IMR-90 (cell line): ENCODE measurements at regions not wholly inside any gene's neighbourhood (a gene's known extent, or its start where the extent isn't known, plus 50 kb on each side); places are given as distances from the start of the nearest gene placed in this dataset.

Experiments
- ATAC-seq: fragments of 200-7000 bp; cut with Tn5 transposase; 2 replicates; pipeline ENCODE4 v1.9.1; 2020; ENCODE audit warnings: low read depth, mild to moderate bottlenecking, moderate library complexity
- BruUV-seq: library from RNA; stranded (reverse); fragments of 400-500 nt; replicated peaks from 2 replicates; lab custom pipeline; 2021; lab: Mats Ljungman, UMichigan
- CTCF ChIA-PET: fragments of 300-600 bp; formaldehyde crosslinking; extraction: SDS; loops from one replicate; lab custom pipeline; 2021; ENCODE audit warnings: antibody characterized with exemption; lab: Yijun Ruan, JAX
- POLR2A ChIA-PET: fragments of 300-600 bp; sonication (Branson Sonifier 250); formaldehyde crosslinking; loops from one replicate; lab custom pipeline; 2022; ENCODE audit warnings: antibody characterized with exemption; ENCODE audit not compliant: unreplicated experiment; lab: Charles Lee
- DNase-seq: peaks from one replicate; pipeline ENCODE4 v3.0.0; 2013
- H2AFZ ChIP-seq: replicated peaks from 2 replicates; pipeline ENCODE3; 2013; ENCODE audit warnings: low read length, mild to moderate bottlenecking; ENCODE audit not compliant: poor library complexity
- H2AK5ac ChIP-seq: 2 replicates; pipeline ENCODE4 v1.6.1; 2013; ENCODE audit warnings: low read depth, low read length, inconsistent platforms
- H2AK9ac ChIP-seq: replicated peaks from 2 replicates; pipeline ENCODE3; 2013; ENCODE audit warnings: mild to moderate bottlenecking, low read depth, low read length, moderate library complexity; ENCODE audit not compliant: poor library complexity
- H2BK120ac ChIP-seq: 2 replicates; pipeline ENCODE4 v1.6.1; 2013; ENCODE audit warnings: low read depth, low read length, inconsistent platforms
- H2BK15ac ChIP-seq: 3 replicates; pipeline ENCODE4 v1.6.1; 2013; ENCODE audit warnings: low read depth, low read length, inconsistent platforms
- H2BK20ac ChIP-seq: 2 replicates; pipeline ENCODE4 v1.6.1; 2013; ENCODE audit warnings: low read depth, mild to moderate bottlenecking, inconsistent platforms, low read length, moderate library complexity
- H2BK5ac ChIP-seq: 2 replicates; pipeline ENCODE4 v1.6.1; 2013; ENCODE audit warnings: mild to moderate bottlenecking, low read depth, low read length, inconsistent platforms; ENCODE audit not compliant: poor library complexity, severe bottlenecking
- H3K14ac ChIP-seq: replicated peaks from 2 replicates; pipeline ENCODE4 v1.6.1; 2013; ENCODE audit warnings: low read depth, low read length, inconsistent platforms
- H3K18ac ChIP-seq: 2 replicates; pipeline ENCODE4 v1.6.1; 2013; ENCODE audit warnings: low read depth, low read length, control low read depth
- H3K23ac ChIP-seq: 2 replicates; pipeline ENCODE4 v1.6.1; 2013; ENCODE audit warnings: low read depth, low read length, inconsistent platforms
- H3K27ac ChIP-seq: 2 replicates; pipeline ENCODE4 v1.5.1; 2013; ENCODE audit warnings: mild to moderate bottlenecking, control low read depth, low read length; ENCODE audit not compliant: insufficient read depth
- H3K27me3 ChIP-seq: 2 replicates; pipeline ENCODE4 v1.6.1; 2013; ENCODE audit warnings: low read length; ENCODE audit not compliant: control insufficient read depth, insufficient read depth
- H3K36me3 ChIP-seq: 2 replicates; pipeline ENCODE4 v1.6.1; 2013; ENCODE audit warnings: low read length, mixed read lengths; ENCODE audit not compliant: control insufficient read depth, insufficient read depth
- H3K4ac ChIP-seq: 2 replicates; pipeline ENCODE4 v1.6.1; 2013; ENCODE audit warnings: low read depth, low read length, inconsistent platforms
- H3K4me1 ChIP-seq: 2 replicates; pipeline ENCODE4 v1.6.1; 2013; ENCODE audit warnings: low read length, mixed read lengths; ENCODE audit not compliant: control insufficient read depth, insufficient read depth
- H3K4me2 ChIP-seq: 2 replicates; pipeline ENCODE4 v1.6.1; 2013; ENCODE audit warnings: low read depth, mild to moderate bottlenecking, control low read depth, low read length, moderate library complexity
- H3K4me3 ChIP-seq: 2 replicates; pipeline ENCODE4 v1.5.1; 2013; ENCODE audit warnings: low read depth, mild to moderate bottlenecking, control low read depth, low read length, moderate library complexity; ENCODE audit not compliant: insufficient read depth
- H3K56ac ChIP-seq: 2 replicates; pipeline ENCODE4 v1.6.1; 2013; ENCODE audit warnings: low read length, inconsistent platforms; ENCODE audit not compliant: insufficient read depth; ENCODE audit errors: extremely low read depth
- H3K79me1 ChIP-seq, 2 experiments: 2 replicates each; pipeline ENCODE4 v1.6.1; 2013; ENCODE audit warnings: low read length in 2 of 2, inconsistent platforms in 1 of 2, low read depth in 1 of 2
- H3K9ac ChIP-seq: 2 replicates; pipeline ENCODE4 v1.6.1; 2013; ENCODE audit warnings: low read depth, low read length, control low read depth
- H3K9me1 ChIP-seq: 2 replicates; pipeline ENCODE4 v1.6.1; 2013; ENCODE audit warnings: low read length, inconsistent platforms; ENCODE audit not compliant: insufficient read depth
- H3K9me3 ChIP-seq: 2 replicates; pipeline ENCODE4 v1.6.1; 2013; ENCODE audit warnings: low read length; ENCODE audit not compliant: control insufficient read depth, insufficient read depth
- H4K20me1 ChIP-seq: 2 replicates; pipeline ENCODE4 v1.6.1; 2013; ENCODE audit warnings: low read length, inconsistent platforms; ENCODE audit not compliant: insufficient read depth
- H4K5ac ChIP-seq: 2 replicates; pipeline ENCODE4 v1.6.1; 2013; ENCODE audit warnings: mild to moderate bottlenecking, low read depth, low read length, control low read depth
- H4K8ac ChIP-seq, 2 experiments: 2 replicates each; pipeline ENCODE4 v1.6.1; 2013; ENCODE audit warnings: low read depth in 2 of 2, low read length in 2 of 2, control low read depth in 1 of 2, inconsistent platforms in 1 of 2
- H4K91ac ChIP-seq: 2 replicates; pipeline ENCODE4 v1.6.1; 2013; ENCODE audit warnings: low read depth, low read length, inconsistent platforms; ENCODE audit not compliant: insufficient read depth
- BHLHE40 ChIP-seq: fragments of 150-350 bp; IDR thresholded peaks from 2 replicates; pipeline ENCODE4 v1.6.1; 2016; ENCODE audit warnings: mild to moderate bottlenecking, low read depth, low read length
- ELK1 ChIP-seq: fragments of 150-350 bp; IDR thresholded peaks from 2 replicates; pipeline ENCODE4 v1.6.1; 2016; ENCODE audit warnings: low read depth, mild to moderate bottlenecking, low read length, moderate library complexity, borderline replicate concordance
- FOS ChIP-seq: fragments of 150-350 bp; IDR thresholded peaks from 2 replicates; pipeline ENCODE4 v1.6.1; 2016; ENCODE audit warnings: low read depth, low read length
- MAZ ChIP-seq: IDR thresholded peaks from 2 replicates; pipeline ENCODE4 v1.6.1; 2012; ENCODE audit warnings: low read depth, mild to moderate bottlenecking, low read length, improper control_type of control experiment, moderate library complexity, borderline replicate concordance
- WGBS, 2 experiments: methylation state at CpG; one replicate each; pipeline versions ENCODE4 v1.1.5 to v1.1.7; 2013; ENCODE audit warnings: missing lambda C conversion rate in 2 of 2; ENCODE audit not compliant: insufficient read length in 1 of 2; ENCODE audit errors: extremely low coverage in 2 of 2; 5-methylcytosine and 5-hydroxymethylcytosine counted together
- dilution Hi-C: fragments of 300-500 bp; cut with HindIII; formaldehyde crosslinking; loops from one replicate; pipeline ENCODE4 v1.14.3; 2018; ENCODE audit warnings: low sequenced_read_pairs; ENCODE audit not compliant: unreplicated experiment
- in situ Hi-C: fragments of 300-500 bp; cut with MboI; formaldehyde crosslinking; loops from 3 replicates; pipeline ENCODE4 v1.14.3; 2019; ENCODE audit warnings: low sequenced_read_pairs, inconsistent platforms, mixed read lengths
- intact Hi-C: fragments of 100-400 bp; cut with micrococcal nuclease; formaldehyde crosslinking; loops from 2 replicates; pipeline ENCODE4 v1.10.0; 2022

DNA sequence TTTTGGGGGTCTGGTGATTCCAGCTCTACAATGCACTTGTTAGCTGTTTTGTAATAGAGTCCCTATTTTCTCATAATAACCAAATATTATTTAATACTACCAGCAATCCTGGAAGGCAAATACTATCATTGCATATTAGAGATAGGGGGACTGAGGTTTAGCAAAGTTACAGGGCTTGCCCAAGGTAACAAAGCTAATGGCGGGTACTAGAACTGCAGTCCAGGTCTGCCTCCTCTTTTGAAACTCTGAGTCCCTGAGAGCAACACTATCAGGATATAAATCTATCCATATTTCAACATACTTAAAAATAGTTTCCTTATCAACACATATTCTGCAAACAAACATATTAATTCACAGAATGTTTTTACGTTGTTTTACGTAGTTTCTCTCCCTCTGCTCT, 235.5 kb upstream of the ACVR2A start:
- Histone ChIP-seq H2BK120ac (no peak overlapping the region), H4K20me1 (no peaks in the 10 kb centered on the region), H2BK20ac (no peak overlapping the region), H2AK5ac (no peak overlapping the region), H3K9me3 (no peaks in the 10 kb centered on the region), H3K23ac (no peak overlapping the region), H3K27ac (no peak overlapping the region), H4K91ac (no peak overlapping the region), H4K5ac (no peak overlapping the region), H3K14ac (no peak overlapping the region), H2AFZ (no peak overlapping the region), H3K4ac (no peak overlapping the region), H3K27me3 (no peaks in the 10 kb centered on the region), H3K36me3 (no peaks in the 10 kb centered on the region), H3K4me2 (no peak overlapping the region), H3K9me1 (no peaks in the 10 kb centered on the region), H2BK15ac (no peak overlapping the region), H4K8ac (no peak overlapping the region), H3K4me1 (no peaks in the 10 kb centered on the region), H3K18ac (no peak overlapping the region), H3K79me1 (no peaks in the 10 kb centered on the region), H3K56ac (no peak overlapping the region), H3K4me3 (no peak overlapping the region), H2AK9ac (no peak overlapping the region), H2BK5ac (no peak overlapping the region), H3K9ac (no peak overlapping the region)
- in situ Hi-C loops (no loop called here), dilution Hi-C loops (no loop called here), intact Hi-C loops (no loop called here)
- ATAC-seq (no peak), DNase-seq (no peak)
- ChIA-PET POLR2A (no interaction called here), CTCF (no interaction called here)
- no TSS peak for BruUV-seq
- WGBS, 2 experiments, result 100% methylated on average over 2 of the region's 3 CpGs; no CpG with 5 or more reads in 1 of the 2 experiments
- TF ChIP-seq BHLHE40, result no peak
- TF ChIP-seq ELK1, result no peak
- no peak for TF ChIP-seq FOS
- no peak for TF ChIP-seq MAZ
